ENCODE measurements at regions not wholly inside any gene's neighbourhood (a gene's known extent, or its start where the extent isn't known, plus 50 kb on each side); places are given as distances from the start of the nearest gene placed in this dataset.

GRCh38 chr2:216786676-216787075 is 73.2 kb downstream of the TNP1 start:
- TF ChIP-seq CTCF (IDR thresholded peaks at IDR 0.05; ENCODE audit: insufficient read depth, low read length, poor library complexity, severe bottlenecking) (no peak), EZH2phosphoT487 (conservative IDR thresholded peaks at IDR 0.05; ENCODE audit: low read length) (no peak)

All from SU-DHL-6 (cell line).